ENCODE measurements at regions not wholly inside any gene's neighbourhood (a gene's known extent, or its start where the extent isn't known, plus 50 kb on each side); places are given as distances from the start of the nearest gene placed in this dataset.

DNA sequence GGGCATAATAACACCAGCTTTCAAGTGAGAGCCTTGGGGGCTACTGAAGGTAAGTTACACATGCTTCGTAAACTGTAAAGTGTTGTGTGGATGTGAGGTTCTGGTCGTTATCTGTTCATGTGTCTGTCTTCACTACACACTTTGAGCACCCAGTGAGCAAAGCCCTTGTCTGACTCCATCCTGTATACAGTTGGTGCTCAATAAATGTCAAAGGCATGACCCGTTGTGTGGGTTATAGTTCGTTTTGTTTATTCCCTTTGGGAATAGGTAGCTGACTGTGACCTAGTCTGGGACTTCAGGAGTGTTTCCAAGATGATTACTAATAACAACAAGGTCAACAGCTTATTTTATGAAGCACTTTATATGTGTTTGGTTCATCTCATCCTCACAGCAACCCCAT, 146.9 kb downstream of the MIAT start:
- no peaks in the 10 kb centered on the region for H3K27me3 ChIP-seq (ENCODE audit: insufficient read depth, low read length)
- H3K36me3 ChIP-seq (ENCODE audit: insufficient read depth, low read length), result no peaks in the 10 kb centered on the region
- H3K27ac ChIP-seq (ENCODE audit: low read depth, low read length, poor library complexity, severe bottlenecking), result no peak overlapping the region
- H3K79me2 ChIP-seq (ENCODE audit: insufficient read depth, low read length), result no peaks in the 10 kb centered on the region
- no peaks in the 10 kb centered on the region for H3F3A ChIP-seq (ENCODE audit: insufficient read depth, low read length)
- no peak overlapping the region for H3K4me3 ChIP-seq (ENCODE audit: low read depth, low read length, poor library complexity, severe bottlenecking)
- TF ChIP-seq, protein P1, sequence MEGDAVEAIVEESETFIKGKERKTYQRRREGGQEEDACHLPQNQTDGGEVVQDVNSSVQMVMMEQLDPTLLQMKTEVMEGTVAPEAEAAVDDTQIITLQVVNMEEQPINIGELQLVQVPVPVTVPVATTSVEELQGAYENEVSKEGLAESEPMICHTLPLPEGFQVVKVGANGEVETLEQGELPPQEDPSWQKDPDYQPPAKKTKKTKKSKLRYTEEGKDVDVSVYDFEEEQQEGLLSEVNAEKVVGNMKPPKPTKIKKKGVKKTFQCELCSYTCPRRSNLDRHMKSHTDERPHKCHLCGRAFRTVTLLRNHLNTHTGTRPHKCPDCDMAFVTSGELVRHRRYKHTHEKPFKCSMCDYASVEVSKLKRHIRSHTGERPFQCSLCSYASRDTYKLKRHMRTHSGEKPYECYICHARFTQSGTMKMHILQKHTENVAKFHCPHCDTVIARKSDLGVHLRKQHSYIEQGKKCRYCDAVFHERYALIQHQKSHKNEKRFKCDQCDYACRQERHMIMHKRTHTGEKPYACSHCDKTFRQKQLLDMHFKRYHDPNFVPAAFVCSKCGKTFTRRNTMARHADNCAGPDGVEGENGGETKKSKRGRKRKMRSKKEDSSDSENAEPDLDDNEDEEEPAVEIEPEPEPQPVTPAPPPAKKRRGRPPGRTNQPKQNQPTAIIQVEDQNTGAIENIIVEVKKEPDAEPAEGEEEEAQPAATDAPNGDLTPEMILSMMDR (IDR thresholded peaks at IDR 0.05; ENCODE audit: low read length), result no peak
- TF ChIP-seq EZH2 (IDR thresholded peaks at IDR 0.05; ENCODE audit: borderline replicate concordance, low read length), result no peak
- H2AFZ ChIP-seq (ENCODE audit: low read length), result no peak overlapping the region
- H4K20me1 ChIP-seq (ENCODE audit: insufficient read depth, low read length), result no peaks in the 10 kb centered on the region
- H3K4me2 ChIP-seq (ENCODE audit: low read length), result no peak overlapping the region
- no peaks in the 10 kb centered on the region for H3K4me1 ChIP-seq (ENCODE audit: insufficient read depth, low read length, severe bottlenecking)
- H3K9me2 ChIP-seq (ENCODE audit: low read depth, low read length), result no peaks in the 10 kb centered on the region
- no peak overlapping the region for H3K9ac ChIP-seq (ENCODE audit: low read length)
- H3K9me3 ChIP-seq (ENCODE audit: low read length), result no peaks in the 10 kb centered on the region

DNA sequence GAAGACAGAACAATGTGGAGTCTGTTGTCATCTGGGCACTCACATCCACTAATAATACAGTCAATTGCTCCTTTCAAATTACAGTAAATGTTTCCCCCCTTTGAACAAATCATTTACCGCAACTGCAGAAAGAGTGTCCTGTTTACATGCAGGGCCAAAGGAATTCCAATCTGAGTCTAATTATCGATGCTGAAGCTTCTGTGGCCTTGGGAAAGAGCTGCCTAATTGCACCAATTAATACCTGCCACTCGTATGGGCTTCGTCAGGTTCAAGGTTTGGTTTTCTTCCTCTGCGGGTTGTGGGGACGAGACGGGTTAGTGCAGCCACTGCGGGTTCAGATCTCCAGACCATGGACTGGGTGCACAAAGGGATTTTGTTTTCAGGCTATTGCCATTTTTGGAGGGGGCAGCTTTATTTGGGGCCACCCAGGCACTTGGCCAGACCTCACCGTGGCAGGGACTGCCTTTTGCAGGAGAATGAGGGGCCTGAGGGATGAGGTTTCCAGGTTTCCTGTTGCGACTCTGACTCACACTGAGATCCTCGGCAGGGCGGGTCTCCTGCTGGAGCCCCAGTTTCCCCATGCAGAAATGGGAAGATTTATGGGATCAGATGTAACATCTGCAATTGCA, 147.6 kb downstream of the MIAT start:
- Histone ChIP-seq H3K79me2 (ENCODE audit: insufficient read depth, low read length) (no peaks in the 10 kb centered on the region), H3K27ac (ENCODE audit: low read depth, low read length, poor library complexity, severe bottlenecking) (no peak overlapping the region), H3K9me2 (ENCODE audit: low read depth, low read length) (no peaks in the 10 kb centered on the region), H2AFZ (ENCODE audit: low read length) (no peak overlapping the region), H3K9ac (ENCODE audit: low read length) (no peak overlapping the region), H3K4me3 (ENCODE audit: low read depth, low read length, poor library complexity, severe bottlenecking) (no peak overlapping the region), H3K36me3 (ENCODE audit: insufficient read depth, low read length) (no peaks in the 10 kb centered on the region), H3K9me3 (ENCODE audit: low read length) (no peaks in the 10 kb centered on the region), H3K4me2 (ENCODE audit: low read length) (no peak overlapping the region), H3K27me3 (ENCODE audit: insufficient read depth, low read length) (no peaks in the 10 kb centered on the region), H3K4me1 (ENCODE audit: insufficient read depth, low read length, severe bottlenecking) (no peaks in the 10 kb centered on the region), H4K20me1 (ENCODE audit: insufficient read depth, low read length) (no peaks in the 10 kb centered on the region), H3F3A (ENCODE audit: insufficient read depth, low read length) (no peaks in the 10 kb centered on the region)
- TF ChIP-seq, protein P1 (IDR thresholded peaks at IDR 0.05; ENCODE audit: low read length), result no peak
- no peak for TF ChIP-seq EZH2 (IDR thresholded peaks at IDR 0.05; ENCODE audit: borderline replicate concordance, low read length)

DNA sequence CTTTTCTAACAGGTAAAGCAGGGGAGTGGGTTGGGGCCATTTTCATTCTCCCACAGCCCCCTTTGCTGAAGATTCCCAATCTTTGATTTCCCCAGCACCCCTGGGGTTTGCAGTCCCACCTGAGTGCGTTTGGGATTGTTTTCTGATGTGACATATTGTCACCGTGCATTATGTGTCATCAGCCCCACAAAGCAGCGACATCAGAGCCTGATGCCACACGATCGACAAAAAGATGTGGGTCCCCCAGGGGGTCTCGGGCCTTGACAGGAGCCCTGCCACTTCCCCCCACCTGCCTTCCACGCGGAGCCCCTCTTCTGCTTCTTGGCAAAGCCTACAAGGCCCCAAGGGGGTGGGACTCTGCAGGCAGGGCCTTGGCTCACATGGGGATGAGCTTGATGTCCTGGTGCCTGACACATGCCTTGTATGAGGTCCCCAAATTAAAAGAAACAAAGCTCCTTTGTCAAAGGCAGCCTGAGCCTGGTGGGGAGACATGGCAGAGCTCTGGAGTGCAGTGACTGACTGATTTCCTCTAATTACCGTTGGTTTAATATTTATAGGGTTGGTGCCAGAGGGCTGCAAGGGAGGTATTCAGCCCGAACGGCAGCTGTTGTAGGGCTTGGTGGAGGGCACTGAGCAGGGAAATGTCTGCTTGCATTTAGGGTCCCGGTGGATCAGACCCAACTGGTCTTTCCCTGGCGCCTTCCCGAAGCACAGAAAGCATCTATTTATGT, 149.2 kb downstream of the MIAT start:
- no peaks in the 10 kb centered on the region for H3K79me2 ChIP-seq (ENCODE audit: insufficient read depth, low read length)
- no peaks in the 10 kb centered on the region for H3K4me1 ChIP-seq (ENCODE audit: insufficient read depth, low read length, severe bottlenecking)
- no peak overlapping the region for H3K27ac ChIP-seq (ENCODE audit: low read depth, low read length, poor library complexity, severe bottlenecking)
- H3F3A ChIP-seq (ENCODE audit: insufficient read depth, low read length), result no peaks in the 10 kb centered on the region
- no peak overlapping the region for H3K4me3 ChIP-seq (ENCODE audit: low read depth, low read length, poor library complexity, severe bottlenecking)
- H3K9me3 ChIP-seq (ENCODE audit: low read length), result no peaks in the 10 kb centered on the region
- H3K27me3 ChIP-seq (ENCODE audit: insufficient read depth, low read length), result no peaks in the 10 kb centered on the region
- no peaks in the 10 kb centered on the region for H4K20me1 ChIP-seq (ENCODE audit: insufficient read depth, low read length)
- TF ChIP-seq, protein P1 (IDR thresholded peaks at IDR 0.05; ENCODE audit: low read length), result no peak
- H3K9me2 ChIP-seq (ENCODE audit: low read depth, low read length), result no peaks in the 10 kb centered on the region
- H3K4me2 ChIP-seq (ENCODE audit: low read length), result no peak overlapping the region
- no peak overlapping the region for H3K9ac ChIP-seq (ENCODE audit: low read length)
- no peaks in the 10 kb centered on the region for H3K36me3 ChIP-seq (ENCODE audit: insufficient read depth, low read length)
- no peak overlapping the region for H2AFZ ChIP-seq (ENCODE audit: low read length)

All from OCI-LY1 (cell line).